UCSD-AML1 (cell line): ENCODE measurements at regions not wholly inside any gene's neighbourhood (a gene's known extent, or its start where the extent isn't known, plus 50 kb on each side); places are given as distances from the start of the nearest gene placed in this dataset.

Source experiments
- DNase-seq: peaks from one replicate; lab custom pipeline; 2025; ENCODE audit not compliant: unreplicated experiment; lab: John Stamatoyannopoulos, UW

DNA sequence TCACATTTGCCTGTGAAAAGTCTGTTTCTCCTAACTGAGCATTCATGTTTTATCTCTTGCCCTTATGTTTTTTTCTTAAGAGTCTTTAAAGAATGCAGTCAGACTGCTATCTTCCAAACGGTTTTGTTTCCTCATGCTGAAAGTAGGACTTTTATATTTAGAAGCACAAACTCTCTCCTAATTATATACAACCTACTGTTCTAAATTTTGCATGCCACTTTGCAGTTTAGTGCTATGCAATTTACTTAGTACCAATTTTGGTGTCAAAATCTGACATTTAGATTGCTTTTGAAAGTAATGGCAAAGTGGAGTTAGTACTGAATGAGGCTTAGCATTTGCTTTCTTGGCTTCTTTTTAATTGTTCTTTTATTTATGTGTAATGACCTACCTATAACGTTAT, 55.1 kb upstream of the PCDH20 start:
- DNase-seq: no peak

DNA sequence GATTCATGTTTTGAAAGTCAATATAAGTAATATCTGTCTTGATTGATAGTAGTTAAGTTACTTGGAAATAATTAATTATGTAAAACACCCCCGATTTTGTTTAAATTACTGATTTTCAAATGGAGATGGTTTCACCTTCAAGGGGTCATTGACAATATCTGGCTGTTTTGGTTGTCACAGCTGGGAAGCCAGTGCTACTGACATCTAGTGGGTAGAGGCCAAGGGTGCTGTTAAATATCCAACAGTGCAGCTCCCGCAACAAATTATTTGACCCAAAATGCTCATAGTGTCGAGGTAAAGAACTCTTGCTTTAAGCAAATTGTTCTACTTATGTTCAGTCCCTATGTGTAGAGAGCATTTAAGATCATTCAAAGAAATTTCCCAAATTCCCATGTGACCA, 50.6 kb upstream of the PCDH20 start:
- DNase-seq: no peak
